ENCODE measurements at regions not wholly inside any gene's neighbourhood (a gene's known extent, or its start where the extent isn't known, plus 50 kb on each side); places are given as distances from the start of the nearest gene placed in this dataset.

- TF ChIP-seq POLR2A (IDR thresholded peaks at IDR 0.05), result no peak
- no peak for TF ChIP-seq CTCF (IDR thresholded peaks at IDR 0.05)
These were observed 407.9 kb upstream of the NPVF start for GRCh38 chr7:25636168-25636567.
